Nephron (organoid): ENCODE measurements at regions not wholly inside any gene's neighbourhood (a gene's known extent, or its start where the extent isn't known, plus 50 kb on each side); places are given as distances from the start of the nearest gene placed in this dataset.

Source experiments
- H3K27ac Mint-ChIP-seq, 3 experiments: 2 replicates each; pipeline ENCODE4 v1.8.0; 2020; ENCODE audit warnings: mixed read lengths in 3 of 3, mild to moderate bottlenecking in 2 of 3, moderate library complexity in 1 of 3
- H3K27me3 Mint-ChIP-seq: 2 replicates; pipeline ENCODE4 v1.8.0; 2021; ENCODE audit warnings: low read depth, mild to moderate bottlenecking, moderate library complexity, mixed read lengths
- H3K36me3 Mint-ChIP-seq: 2 replicates; pipeline ENCODE4 v1.8.0; 2020; ENCODE audit warnings: low read depth, mixed read lengths
- H3K4me1 Mint-ChIP-seq: 2 replicates; pipeline ENCODE4 v1.8.0; 2020; ENCODE audit warnings: mixed read lengths
- H3K4me3 Mint-ChIP-seq, 3 experiments: 2 replicates each; pipeline ENCODE4 v1.8.0; 2020; ENCODE audit warnings: mild to moderate bottlenecking in 3 of 3, mixed read lengths in 3 of 3, moderate library complexity in 2 of 3
- H3K9me3 Mint-ChIP-seq: 2 replicates; pipeline ENCODE4 v1.8.0; 2020; ENCODE audit warnings: mixed read lengths
- CTCF ChIP-seq, 3 experiments: fragments of 200-600 bp; sonication (generic); IDR thresholded peaks; one replicate each; pipeline ENCODE4 v1.5.0; 2021; ENCODE audit warnings: antibody characterized with exemption in 3 of 3; ENCODE audit not compliant: unreplicated experiment in 3 of 3

GRCh38 chr18:27419646-27420045 is 234.5 kb upstream of the CHST9 start:
- Mint-ChIP-seq H3K9me3 (no peaks in the 10 kb centered on the region), H3K4me3 (no peak overlapping the region), H3K36me3 (no peaks in the 10 kb centered on the region), H3K27me3 (no peaks in the 10 kb centered on the region), H3K27ac (no peak overlapping the region), H3K4me1 (peaks cover 10% of the 10 kb centered on the region)
- no peak for TF ChIP-seq CTCF (IDR thresholded peaks at IDR 0.05; ENCODE audit: unreplicated experiment in 3 of 3)

GRCh38 chr18:27415495-27415894 is 230.4 kb upstream of the CHST9 start:
- H3K27me3 Mint-ChIP-seq = no peaks in the 10 kb centered on the region
- H3K9me3 Mint-ChIP-seq = no peaks in the 10 kb centered on the region
- no peak for TF ChIP-seq CTCF (IDR thresholded peaks at IDR 0.05; ENCODE audit: unreplicated experiment in 3 of 3)
- H3K4me3 Mint-ChIP-seq = no peak overlapping the region
- H3K4me1 Mint-ChIP-seq = peaks cover 50% of the 10 kb centered on the region
- H3K27ac Mint-ChIP-seq = peak overlapping the region; percentile 44 to 80 (median 50)
- H3K36me3 Mint-ChIP-seq = no peaks in the 10 kb centered on the region

GRCh38 chr18:27414682-27415081 is 229.6 kb upstream of the CHST9 start:
- no peaks in the 10 kb centered on the region for H3K36me3 Mint-ChIP-seq
- no peaks in the 10 kb centered on the region for H3K9me3 Mint-ChIP-seq
- no peak for TF ChIP-seq CTCF (IDR thresholded peaks at IDR 0.05; ENCODE audit: unreplicated experiment in 3 of 3)
- peaks cover 52% of the 10 kb centered on the region for H3K4me1 Mint-ChIP-seq
- H3K4me3 Mint-ChIP-seq = no peak overlapping the region
- peak overlapping the region; percentile 88 to 96 (median 92) for H3K27ac Mint-ChIP-seq
- no peaks in the 10 kb centered on the region for H3K27me3 Mint-ChIP-seq

GRCh38 chr18:27413495-27414401 is 228.6 kb upstream of the CHST9 start:
- Mint-ChIP-seq H3K36me3 (no peaks in the 10 kb centered on the region), H3K4me1 (peaks cover 52% of the 10 kb centered on the region), H3K9me3 (no peaks in the 10 kb centered on the region), H3K27me3 (no peaks in the 10 kb centered on the region), H3K27ac (peak overlapping the region; percentile 88 to 96 (median 92)), H3K4me3 (peak overlapping the region in 1 of 3 experiments; percentile 6)
- TF ChIP-seq CTCF (IDR thresholded peaks at IDR 0.05; ENCODE audit: unreplicated experiment in 3 of 3) = no peak

GRCh38 chr18:27412556-27412955 is 227.4 kb upstream of the CHST9 start:
- Mint-ChIP-seq H3K4me3 (peak overlapping the region in 1 of 3 experiments; percentile 13), H3K9me3 (no peaks in the 10 kb centered on the region), H3K36me3 (no peaks in the 10 kb centered on the region), H3K4me1 (peaks cover 48% of the 10 kb centered on the region), H3K27me3 (no peaks in the 10 kb centered on the region), H3K27ac (peak overlapping the region; percentile 75 to 80 (median 76))
- TF ChIP-seq CTCF (IDR thresholded peaks at IDR 0.05; ENCODE audit: unreplicated experiment in 3 of 3) = no peak

- Mint-ChIP-seq H3K4me1 (peaks cover 48% of the 10 kb centered on the region), H3K4me3 (no peak overlapping the region), H3K36me3 (no peaks in the 10 kb centered on the region), H3K27me3 (no peaks in the 10 kb centered on the region), H3K27ac (peak overlapping the region; percentile 66 to 76 (median 76)), H3K9me3 (no peaks in the 10 kb centered on the region)
- no peak for TF ChIP-seq CTCF (IDR thresholded peaks at IDR 0.05; ENCODE audit: unreplicated experiment in 3 of 3)
These were observed 226.8 kb upstream of the CHST9 start for GRCh38 chr18:27411911-27412310.
